HepG2 (cell line): ENCODE measurements at regions not wholly inside any gene's neighbourhood (a gene's known extent, or its start where the extent isn't known, plus 50 kb on each side); places are given as distances from the start of the nearest gene placed in this dataset.

Source experiments
- DMAP1 ChIP-seq: IDR thresholded peaks from 2 replicates; pipeline ENCODE4 v1.6.1; 2016
- EZH2 ChIP-seq: conservative IDR thresholded peaks from 2 replicates; pipeline ENCODE4 v1.6.1; 2012; ENCODE audit warnings: mild to moderate bottlenecking, low read depth, low read length, moderate library complexity
- GATA4 ChIP-seq: sonication (generic); IDR thresholded peaks from 2 replicates; pipeline ENCODE4 v1.6.1; 2016; ENCODE audit warnings: antibody characterized with exemption, low read depth, borderline replicate concordance
- HNF4A ChIP-seq: sonication (generic); formaldehyde crosslinking; IDR thresholded peaks from 2 replicates; pipeline ENCODE4 v1.4.0; 2020; ENCODE audit warnings: missing genetic modification reagents
- HNRNPLL ChIP-seq: fragments of 200-400 bp; formaldehyde crosslinking; IDR thresholded peaks from 2 replicates; pipeline ENCODE4 v1.6.1; 2017; ENCODE audit warnings: mild to moderate bottlenecking, low read depth, low read length; ENCODE audit not compliant: poor library complexity, severe bottlenecking
- KDM1A ChIP-seq: IDR thresholded peaks from 2 replicates; pipeline ENCODE4 v1.6.1; 2016; ENCODE audit warnings: missing compliant biosample characterization
- NFE2L2 ChIP-seq: fragments of 150-350 bp; IDR thresholded peaks from 2 replicates; pipeline ENCODE4 v1.6.1; 2014; ENCODE audit warnings: low read length
- SNAI1 ChIP-seq: sonication (generic); formaldehyde crosslinking; IDR thresholded peaks from 2 replicates; pipeline ENCODE4 v1.5.0; 2020; ENCODE audit warnings: mild to moderate bottlenecking, missing genetic modification reagents, borderline replicate concordance
- SNRNP70 ChIP-seq: fragments of 200-400 bp; formaldehyde crosslinking; IDR thresholded peaks from 2 replicates; pipeline ENCODE4 v1.6.1; 2017; ENCODE audit warnings: mild to moderate bottlenecking, low read depth, low read length, moderate library complexity
- SOX5 ChIP-seq: IDR thresholded peaks from 2 replicates; pipeline ENCODE4 v1.6.1; 2016; ENCODE audit warnings: borderline replicate concordance
- SP2 ChIP-seq: sonication (generic); formaldehyde crosslinking; IDR thresholded peaks from 2 replicates; pipeline ENCODE4 v1.5.1; 2020; ENCODE audit warnings: mild to moderate bottlenecking, missing genetic modification reagents
- SSRP1 ChIP-seq: IDR thresholded peaks from 2 replicates; pipeline ENCODE4 v1.6.1; 2016; ENCODE audit warnings: control low read depth
- ZNF296 ChIP-seq: sonication (generic); formaldehyde crosslinking; conservative IDR thresholded peaks from 2 replicates; pipeline ENCODE4 v1.5.0; 2020; ENCODE audit warnings: mild to moderate bottlenecking, missing genetic modification reagents
- ZNF354B ChIP-seq: sonication (generic); formaldehyde crosslinking; IDR thresholded peaks from 2 replicates; pipeline ENCODE4 v1.8.0; 2022; ENCODE audit warnings: mild to moderate bottlenecking, missing genetic modification reagents
- ZNF547 ChIP-seq: sonication (generic); formaldehyde crosslinking; IDR thresholded peaks from 2 replicates; pipeline ENCODE4 v1.5.1; 2020; ENCODE audit warnings: mild to moderate bottlenecking, missing genetic modification reagents
- ZNF556 ChIP-seq: sonication (generic); formaldehyde crosslinking; IDR thresholded peaks from 2 replicates; pipeline ENCODE4 v1.4.0; 2020; ENCODE audit warnings: mild to moderate bottlenecking, missing genetic modification reagents, borderline replicate concordance
- ZNF646 ChIP-seq: sonication (generic); formaldehyde crosslinking; IDR thresholded peaks from 2 replicates; pipeline ENCODE4 v1.9.0; 2021; ENCODE audit warnings: mild to moderate bottlenecking, missing genetic modification reagents
- ZNF674 ChIP-seq: sonication (generic); formaldehyde crosslinking; IDR thresholded peaks from 2 replicates; pipeline ENCODE4 v1.5.0; 2020; ENCODE audit warnings: low read depth, mild to moderate bottlenecking, missing genetic modification reagents
- ZNF678 ChIP-seq: sonication (generic); formaldehyde crosslinking; IDR thresholded peaks from 2 replicates; pipeline ENCODE4 v1.4.0; 2020; ENCODE audit warnings: mild to moderate bottlenecking, missing genetic modification reagents
- ZNF850 ChIP-seq: sonication (generic); formaldehyde crosslinking; conservative IDR thresholded peaks from 2 replicates; pipeline ENCODE4 v1.9.0; 2021; ENCODE audit warnings: mild to moderate bottlenecking, missing genetic modification reagents
- ZNF879 ChIP-seq: sonication (generic); formaldehyde crosslinking; IDR thresholded peaks from 2 replicates; pipeline ENCODE4 v1.8.1; 2023; ENCODE audit warnings: missing genetic modification reagents
- TF ChIP-seq, protein P1 (sequence below): sonication (generic); formaldehyde crosslinking; IDR thresholded peaks from 2 replicates; pipeline ENCODE4 v1.5.1; 2020; ENCODE audit warnings: mild to moderate bottlenecking, missing genetic modification reagents, moderate library complexity

DNA sequence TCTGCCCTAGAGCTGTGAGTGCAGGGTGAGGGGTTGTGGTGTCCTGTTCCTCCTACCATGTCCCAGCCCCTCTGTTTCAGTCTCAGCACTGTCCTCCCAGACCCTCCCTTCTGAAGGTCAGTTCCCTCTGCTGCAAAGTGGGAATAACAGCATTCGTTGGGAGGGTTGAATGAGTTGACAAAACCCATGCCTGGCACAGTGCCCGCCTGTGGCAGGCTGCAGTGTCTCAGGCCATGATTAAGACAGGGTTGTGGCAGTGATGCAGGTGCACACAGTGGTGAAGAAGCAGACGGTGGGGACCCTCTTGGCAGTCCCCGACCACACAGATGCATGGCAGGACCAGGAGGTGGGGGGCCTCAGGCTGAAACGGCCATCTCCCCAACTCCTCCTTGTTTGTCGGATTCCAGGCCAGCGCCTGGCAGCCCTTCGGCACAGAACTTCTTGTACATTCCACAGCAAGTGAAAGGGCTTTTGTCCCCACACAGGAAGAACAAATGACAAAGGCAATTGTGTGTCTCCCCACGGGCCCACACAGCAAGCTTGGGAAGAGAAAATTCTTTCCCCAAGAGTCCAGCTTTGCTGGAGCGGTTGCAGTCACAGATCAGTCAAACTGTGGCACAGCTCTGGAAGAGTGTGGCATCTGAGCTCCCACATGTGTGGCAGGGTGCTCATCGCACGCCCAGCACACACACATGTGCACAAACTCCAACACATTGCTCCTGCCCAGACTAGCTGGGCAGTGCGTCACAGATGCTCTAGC is 58.1 kb upstream of the EPCAM start (continued):
- TF ChIP-seq, protein P1, sequence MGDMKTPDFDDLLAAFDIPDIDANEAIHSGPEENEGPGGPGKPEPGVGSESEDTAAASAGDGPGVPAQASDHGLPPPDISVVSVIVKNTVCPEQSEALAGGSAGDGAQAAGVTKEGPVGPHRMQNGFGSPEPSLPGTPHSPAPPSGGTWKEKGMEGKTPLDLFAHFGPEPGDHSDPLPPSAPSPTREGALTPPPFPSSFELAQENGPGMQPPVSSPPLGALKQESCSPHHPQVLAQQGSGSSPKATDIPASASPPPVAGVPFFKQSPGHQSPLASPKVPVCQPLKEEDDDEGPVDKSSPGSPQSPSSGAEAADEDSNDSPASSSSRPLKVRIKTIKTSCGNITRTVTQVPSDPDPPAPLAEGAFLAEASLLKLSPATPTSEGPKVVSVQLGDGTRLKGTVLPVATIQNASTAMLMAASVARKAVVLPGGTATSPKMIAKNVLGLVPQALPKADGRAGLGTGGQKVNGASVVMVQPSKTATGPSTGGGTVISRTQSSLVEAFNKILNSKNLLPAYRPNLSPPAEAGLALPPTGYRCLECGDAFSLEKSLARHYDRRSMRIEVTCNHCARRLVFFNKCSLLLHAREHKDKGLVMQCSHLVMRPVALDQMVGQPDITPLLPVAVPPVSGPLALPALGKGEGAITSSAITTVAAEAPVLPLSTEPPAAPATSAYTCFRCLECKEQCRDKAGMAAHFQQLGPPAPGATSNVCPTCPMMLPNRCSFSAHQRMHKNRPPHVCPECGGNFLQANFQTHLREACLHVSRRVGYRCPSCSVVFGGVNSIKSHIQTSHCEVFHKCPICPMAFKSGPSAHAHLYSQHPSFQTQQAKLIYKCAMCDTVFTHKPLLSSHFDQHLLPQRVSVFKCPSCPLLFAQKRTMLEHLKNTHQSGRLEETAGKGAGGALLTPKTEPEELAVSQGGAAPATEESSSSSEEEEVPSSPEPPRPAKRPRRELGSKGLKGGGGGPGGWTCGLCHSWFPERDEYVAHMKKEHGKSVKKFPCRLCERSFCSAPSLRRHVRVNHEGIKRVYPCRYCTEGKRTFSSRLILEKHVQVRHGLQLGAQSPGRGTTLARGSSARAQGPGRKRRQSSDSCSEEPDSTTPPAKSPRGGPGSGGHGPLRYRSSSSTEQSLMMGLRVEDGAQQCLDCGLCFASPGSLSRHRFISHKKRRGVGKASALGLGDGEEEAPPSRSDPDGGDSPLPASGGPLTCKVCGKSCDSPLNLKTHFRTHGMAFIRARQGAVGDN (CRISPR knock-in tag): peak; percentile 57; the same call in 1 of the 2 replicates
- TF ChIP-seq HNF4A (no peak), SOX5 (CRISPR knock-in tag) (peak; percentile 64; the same call in 1 of the 2 replicates), ZNF296 (CRISPR knock-in tag) (no peak), DMAP1 (CRISPR knock-in tag) (no peak), ZNF674 (CRISPR knock-in tag) (no peak), ZNF646 (peak; percentile 52; the same call in 1 of the 2 replicates), NFE2L2 (peak; percentile 16; the same call in 1 of the 2 replicates), ZNF850 (CRISPR knock-in tag) (no peak), KDM1A (CRISPR knock-in tag) (no peak), SP2 (CRISPR knock-in tag) (no peak), ZNF556 (CRISPR knock-in tag) (no peak), HNRNPLL (no peak), ZNF547 (no peak), SNAI1 (CRISPR knock-in tag) (no peak), SNRNP70 (no peak), ZNF354B (CRISPR knock-in tag) (no peak), ZNF879 (no peak), GATA4 (no peak), ZNF678 (no peak), SSRP1 (CRISPR knock-in tag) (peak; percentile 58; the same call in 1 of the 2 replicates), EZH2 (no peak)
